Left colon (tissue), 2 donors: ENCODE measurements at regions not wholly inside any gene's neighbourhood (a gene's known extent, or its start where the extent isn't known, plus 50 kb on each side); places are given as distances from the start of the nearest gene placed in this dataset.

Experiments used
- ATAC-seq: fragments of 200-7000 bp; cut with Tn5 transposase; one replicate; pipeline ENCODE4 v1.9.1; 2020; ENCODE audit warnings: mild to moderate bottlenecking, moderate library complexity
- DNase-seq, 2 donors: peaks; one replicate each; pipeline ENCODE4 v3.0.0-alpha.2; 2020
- intact Hi-C, 2 donors: fragments of 100-400 bp; cut with DNase I in 1 of 2; cut with micrococcal nuclease in 1 of 2; formaldehyde crosslinking; loops; one replicate each; pipeline versions ENCODE4 v1.11.2 to v1.14.0; 2022; cut with DNase I, micrococcal nuclease
- donor health status: DM: no; HTN: no; CAD: no.
- donor health status: DM: yes; HTN: yes; CAD: no.

- ATAC-seq (no peak), DNase-seq (no peak)
- intact Hi-C loops, result no loop called here
Observed at GRCh38 chr6:56380476-56380875, 133.1 kb upstream of the COL21A1 start.

DNA sequence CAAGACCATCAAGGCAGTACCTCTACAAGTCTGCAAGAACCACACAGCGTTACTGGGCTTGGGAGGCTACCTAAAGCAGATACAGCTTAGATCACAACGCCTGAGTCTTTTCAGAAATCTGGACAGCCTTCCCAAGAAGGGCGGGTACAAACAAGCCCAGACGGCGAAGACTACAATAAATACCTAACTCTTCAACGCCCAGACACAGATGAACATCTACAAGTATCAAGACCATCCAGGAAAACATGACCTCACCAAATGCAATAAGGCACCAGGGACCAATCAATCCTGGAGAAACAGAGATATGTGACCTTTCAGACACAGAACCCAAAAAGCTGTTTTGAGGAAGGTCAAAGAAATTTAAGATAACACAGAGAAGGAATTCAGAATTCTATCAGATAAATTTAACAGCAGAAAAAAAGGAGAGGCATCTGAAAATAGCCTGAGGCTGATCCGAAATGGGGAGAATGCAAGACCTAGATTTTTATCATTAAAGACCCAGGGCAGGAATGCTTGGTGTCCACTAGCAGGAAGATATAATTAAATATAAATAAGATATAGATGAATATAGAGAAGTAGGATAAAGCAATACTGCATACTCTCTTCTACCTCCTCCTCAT, 131.7 kb upstream of the COL21A1 start:
- no peak for DNase-seq
- no peak for ATAC-seq
- intact Hi-C loops, result no loop called here

DNA sequence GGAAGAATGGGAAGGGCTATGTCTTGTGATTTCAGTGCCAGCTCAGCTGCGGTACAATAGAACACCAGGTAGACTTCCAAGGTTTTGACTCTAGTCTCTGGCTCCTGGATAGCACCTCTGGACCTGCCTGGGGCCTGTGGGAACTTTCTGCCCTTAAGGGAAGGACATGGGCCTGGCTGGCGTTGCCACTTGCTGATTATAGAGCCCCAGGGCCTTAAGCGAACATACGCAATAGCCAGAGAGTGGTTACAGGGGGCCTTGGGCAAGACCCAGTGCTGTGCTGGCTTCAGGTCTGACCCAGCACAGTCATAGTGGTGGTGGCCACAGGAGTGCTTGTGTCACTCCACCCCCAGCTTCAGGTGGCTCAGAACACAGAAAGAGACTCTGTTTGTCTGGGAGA, 131.1 kb upstream of the COL21A1 start:
- no peak for DNase-seq
- intact Hi-C loops, result no loop called here
- ATAC-seq, result no peak

DNA sequence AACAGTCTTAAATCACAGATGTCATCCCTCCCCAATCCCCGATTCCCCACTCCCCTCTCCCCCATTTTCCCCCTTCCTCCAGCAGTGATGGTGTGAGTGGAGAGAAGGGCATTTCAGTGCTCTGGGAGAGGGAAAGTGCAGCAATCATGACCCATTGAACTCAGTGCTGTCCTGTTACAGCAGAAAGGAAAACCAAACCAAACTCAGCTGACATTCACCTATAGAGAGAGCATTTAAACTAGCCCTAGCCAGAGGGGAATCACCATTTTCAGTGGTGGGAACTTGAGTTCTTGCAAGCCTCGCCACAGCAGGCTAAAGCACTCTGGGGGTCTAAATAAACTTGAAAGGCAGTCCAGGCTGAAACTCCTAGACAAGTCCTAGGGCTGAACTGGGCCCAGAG, 129.9 kb upstream of the COL21A1 start:
- intact Hi-C loops, result no loop called here
- DNase-seq, result no peak
- ATAC-seq, result no peak

DNA sequence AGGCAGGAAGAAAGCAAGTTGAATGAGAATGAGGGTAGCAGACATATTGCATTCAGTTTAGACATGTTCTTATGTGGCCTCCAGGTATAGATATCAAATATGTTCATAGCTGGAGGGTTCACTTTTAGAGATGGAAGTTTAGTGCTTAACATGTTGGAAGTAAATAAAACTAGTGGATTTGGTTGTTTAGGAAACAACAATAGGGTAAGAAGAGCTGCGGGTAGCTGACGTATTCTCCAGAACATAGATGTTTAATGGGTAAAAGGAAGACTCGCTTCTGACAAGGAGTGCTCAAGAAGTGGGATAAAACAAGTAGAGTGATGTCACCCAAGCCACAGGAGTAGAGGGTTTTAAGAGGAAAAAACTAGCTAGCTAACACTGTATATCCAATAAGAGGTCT, 128.4 kb upstream of the COL21A1 start:
- DNase-seq (no peak), ATAC-seq (no peak)
- intact Hi-C loops, result no loop called here

DNA sequence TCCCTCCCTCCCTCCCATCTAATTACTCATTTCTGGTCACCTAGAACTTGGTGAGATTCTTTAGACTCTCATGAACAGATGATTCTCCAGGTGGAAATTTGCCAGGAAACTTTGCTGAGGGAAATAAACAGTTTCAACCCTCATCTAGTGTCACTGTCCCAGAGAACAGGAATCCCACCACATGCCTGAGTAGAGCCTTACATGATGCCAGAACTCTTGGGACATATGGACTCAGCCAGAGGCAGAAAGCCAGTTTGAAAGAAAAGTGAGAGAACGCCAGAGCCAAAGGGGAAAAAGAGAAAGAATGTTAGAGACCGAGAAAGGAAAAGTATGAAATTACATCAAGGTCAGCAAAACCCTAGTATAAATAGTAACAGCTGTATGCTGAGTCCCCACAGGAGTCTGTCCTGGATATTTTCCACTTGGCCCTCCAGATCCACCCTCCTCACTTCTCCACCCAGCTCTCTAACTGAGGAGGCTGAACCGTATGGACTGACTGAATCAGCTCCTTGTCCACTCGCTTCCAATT, 127.5 kb upstream of the COL21A1 start:
- ATAC-seq (no peak), DNase-seq (no peak)
- intact Hi-C loops, result loop anchor here in 1 of 2 donors (5.0 kb wide), 1 partner anchor 172 kb away; no protein-coding TSS in a partner anchor

DNA sequence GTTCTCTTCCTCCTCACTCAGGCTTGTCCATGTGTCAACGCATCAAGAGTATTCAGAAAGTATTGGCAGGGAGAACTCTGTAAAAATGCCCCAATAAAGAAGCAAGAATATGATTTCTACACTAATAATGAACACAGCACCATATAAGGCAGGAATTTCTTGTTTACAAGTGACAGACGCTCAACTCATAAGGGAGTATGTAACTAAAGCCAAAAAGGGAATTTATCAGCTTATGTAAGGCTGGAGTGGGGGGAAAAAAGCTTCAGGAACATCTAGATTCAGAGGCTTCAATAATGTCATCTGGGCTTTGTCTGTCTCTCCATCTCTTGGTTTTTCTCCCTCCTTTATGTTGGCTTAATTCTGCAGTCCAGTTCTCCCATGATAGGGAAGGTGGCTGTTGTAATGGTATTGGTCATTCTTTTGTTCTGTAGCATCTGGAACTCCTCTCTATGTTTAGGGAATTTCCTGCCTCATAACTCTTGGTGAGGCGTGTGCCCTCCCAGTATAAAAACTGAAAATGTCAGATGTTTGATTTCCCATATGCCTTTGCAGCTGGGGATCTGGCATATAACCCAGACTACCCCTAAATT, 125.1 kb upstream of the COL21A1 start:
- intact Hi-C loops, result loop anchor here in 1 of 2 donors (5.0 kb wide), 1 partner anchor 175 kb away; no protein-coding TSS in a partner anchor

DNA sequence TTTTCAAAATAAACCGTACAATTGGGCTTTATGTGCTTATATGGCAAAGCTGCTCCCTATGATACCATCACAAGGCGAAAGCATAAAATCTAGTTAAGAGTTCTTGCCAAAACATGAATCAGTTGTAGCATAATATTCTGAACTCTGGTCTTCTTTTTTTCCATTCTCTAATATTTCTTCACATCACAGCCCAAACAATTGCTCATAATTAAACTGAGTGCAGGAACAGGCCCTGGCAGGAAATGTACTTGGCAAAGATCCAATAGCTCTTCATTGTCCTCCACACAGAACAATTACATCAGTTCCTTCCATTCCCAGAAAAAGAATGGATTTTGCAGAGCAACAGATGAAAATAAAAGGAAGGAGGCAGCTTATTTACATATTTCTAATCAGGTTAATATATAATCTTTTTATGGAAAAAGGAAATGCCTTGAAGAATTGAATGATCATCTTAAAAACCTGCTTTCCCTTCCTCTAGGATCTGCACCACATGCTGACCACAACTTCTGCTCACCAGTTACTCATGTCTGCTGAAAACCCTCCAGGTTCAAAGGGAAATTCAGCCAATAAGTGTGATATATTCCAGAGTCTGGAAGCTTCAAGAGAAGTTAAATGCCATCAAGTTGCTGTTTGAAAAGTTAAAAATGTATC, 123.3 kb upstream of the COL21A1 start:
- intact Hi-C loops, result loop anchor here in 1 of 2 donors (5.0 kb wide), 1 partner anchor 177 kb away; no protein-coding TSS in a partner anchor
- ATAC-seq, result peak; percentile 60
- DNase-seq, result no peak

More for the DNA sequence above, 125.1 kb upstream of the COL21A1 start:
- ATAC-seq, result no peak
- no peak for DNase-seq

DNA sequence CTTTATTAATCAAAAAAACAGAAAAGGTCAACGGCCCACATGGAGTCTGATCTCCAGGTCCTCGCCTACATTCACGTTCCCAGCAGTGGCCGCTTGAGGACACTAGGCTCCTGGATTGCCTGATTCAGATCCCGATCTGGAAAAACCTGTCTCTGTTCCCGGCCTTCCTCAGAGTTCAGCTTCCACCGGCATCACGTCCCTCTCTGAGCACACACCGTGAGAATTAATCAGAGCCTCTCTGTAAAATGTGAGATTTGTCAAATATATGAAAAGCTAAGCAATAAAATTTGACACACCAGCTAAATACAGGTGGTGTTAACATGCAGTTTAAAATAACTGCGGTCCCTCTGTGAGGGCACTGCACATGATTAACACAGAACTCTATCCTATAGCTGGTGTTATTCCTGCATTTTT, 122.8 kb upstream of the COL21A1 start:
- peak; percentile 96 for ATAC-seq
- intact Hi-C loops, result loop anchor here in 1 of 2 donors (5.0 kb wide), 1 partner anchor 177 kb away; no protein-coding TSS in a partner anchor
- DNase-seq, result peak; percentile 58 to 68

GRCh38 chr6:56368491-56368890, 121.1 kb upstream of the COL21A1 start:
- intact Hi-C loops, result no loop called here
- no peak for DNase-seq
- no peak for ATAC-seq

- DNase-seq, result no peak
- ATAC-seq, result no peak
- intact Hi-C loops, result no loop called here
Observed at GRCh38 chr6:56366141-56366852, 118.9 kb upstream of the COL21A1 start.

- DNase-seq (no peak), ATAC-seq (no peak)
- intact Hi-C loops, result loop anchor here in 1 of 2 donors (5.0 kb wide), 1 partner anchor 232 kb away; no protein-coding TSS in a partner anchor
Observed at GRCh38 chr6:56364827-56365339, 117.5 kb upstream of the COL21A1 start.

- DNase-seq (no peak), ATAC-seq (no peak)
- intact Hi-C loops, result loop anchor here in 1 of 2 donors (5.0 kb wide), 1 partner anchor 233 kb away; no protein-coding TSS in a partner anchor
Observed at GRCh38 chr6:56364431-56364826, 117.0 kb upstream of the COL21A1 start.

GRCh38 chr6:56363796-56364430, 116.5 kb upstream of the COL21A1 start:
- ATAC-seq (no peak), DNase-seq (no peak)
- intact Hi-C loops, result loop anchor here in 1 of 2 donors (5.0 kb wide), 1 partner anchor 233 kb away; no protein-coding TSS in a partner anchor

- ATAC-seq, result no peak
Observed at GRCh38 chr6:56361812-56362211, 114.4 kb upstream of the COL21A1 start.

GRCh38 chr6:56359201-56359899, 112.0 kb upstream of the COL21A1 start:
- intact Hi-C loops, result loop anchor here in 1 of 2 donors (10.0 kb wide), 1 partner anchor 235 kb away; no protein-coding TSS in a partner anchor
- ATAC-seq (peak; percentile 83), DNase-seq (peak; percentile 33 to 56)

More at GRCh38 chr6:56361812-56362211, 114.4 kb upstream of the COL21A1 start:
- intact Hi-C loops, result loop anchor here in 1 of 2 donors (5.0 kb wide), 1 partner anchor 235 kb away; no protein-coding TSS in a partner anchor
- no peak for DNase-seq

DNA sequence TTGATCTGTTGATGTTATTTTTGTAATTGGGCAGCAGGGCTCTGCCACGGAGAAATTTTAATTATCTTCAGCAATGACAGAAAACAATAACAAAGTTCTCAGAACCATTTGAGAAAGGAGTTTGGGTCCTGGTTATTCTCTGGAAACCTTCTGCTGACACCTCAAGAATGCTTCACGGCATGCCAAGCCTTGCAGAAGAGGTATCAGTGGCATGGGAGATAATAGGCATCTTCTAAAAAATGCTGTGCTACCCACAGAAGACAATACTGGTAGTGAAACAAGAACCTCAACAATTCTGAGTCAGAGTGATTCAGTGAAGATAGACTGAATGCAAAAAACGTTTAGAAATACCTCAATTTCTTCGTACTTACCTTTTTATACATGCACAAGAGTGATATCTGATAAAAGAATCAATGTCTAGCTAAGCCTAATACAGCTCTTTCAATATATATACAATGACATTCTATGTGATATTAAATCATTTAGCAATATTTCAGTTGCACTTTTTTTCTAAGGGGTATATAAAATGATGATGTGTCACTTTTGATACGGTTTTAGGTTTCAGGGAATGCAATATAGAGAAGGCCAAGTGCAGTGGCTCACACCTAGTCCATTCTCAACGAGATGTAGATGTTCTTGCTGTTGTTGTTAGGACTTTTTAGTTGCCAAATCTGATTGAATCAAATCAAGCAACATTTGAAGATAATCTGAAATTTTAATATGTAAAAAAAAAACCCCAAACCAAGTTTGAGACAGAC, 110.4 kb upstream of the COL21A1 start:
- intact Hi-C loops, result loop anchor here in 1 of 2 donors (10.0 kb wide), 1 partner anchor 237 kb away; no protein-coding TSS in a partner anchor
- DNase-seq (no peak), ATAC-seq (no peak)
